ENCODE measurements at regions not wholly inside any gene's neighbourhood (a gene's known extent, or its start where the extent isn't known, plus 50 kb on each side); places are given as distances from the start of the nearest gene placed in this dataset.
"Not testable (repeated sequence)": the region's sequence is repeated elsewhere in the genome, so short reads cannot be mapped to it uniquely, and the experiment has no call there.

- Histone ChIP-seq H3K79me2 (ENCODE audit: insufficient read depth, low read length) (no peaks in the 10 kb centered on the region), H3K36me3 (ENCODE audit: insufficient read depth, low read length) (no peaks in the 10 kb centered on the region), H2AFZ (ENCODE audit: low read length) (no peak overlapping the region), H3K9ac (ENCODE audit: low read length) (no peak overlapping the region), H3K27ac (ENCODE audit: low read depth, low read length, poor library complexity, severe bottlenecking) (no peak overlapping the region), H3K4me1 (ENCODE audit: insufficient read depth, low read length, severe bottlenecking) (no peaks in the 10 kb centered on the region), H3K4me2 (ENCODE audit: low read length) (no peak overlapping the region), H3K9me3 (ENCODE audit: low read length) (no peaks in the 10 kb centered on the region), H4K20me1 (ENCODE audit: insufficient read depth, low read length) (no peaks in the 10 kb centered on the region), H3K27me3 (ENCODE audit: insufficient read depth, low read length) (no peaks in the 10 kb centered on the region), H3F3A (ENCODE audit: insufficient read depth, low read length) (no peaks in the 10 kb centered on the region), H3K4me3 (ENCODE audit: low read depth, low read length, poor library complexity, severe bottlenecking) (no peak overlapping the region), H3K9me2 (ENCODE audit: low read depth, low read length) (no peaks in the 10 kb centered on the region)
- TF ChIP-seq EZH2 (IDR thresholded peaks at IDR 0.05; ENCODE audit: borderline replicate concordance, low read length) (no peak), CTCF (IDR thresholded peaks at IDR 0.05; ENCODE audit: low read length) (no peak)
These were observed 225.9 kb downstream of the EMX2 start for GRCh38 chr10:117768333-117769042.

- H3K9ac ChIP-seq (ENCODE audit: low read length): no peak overlapping the region
- H3K4me3 ChIP-seq (ENCODE audit: low read depth, low read length, poor library complexity, severe bottlenecking): no peak overlapping the region
- H3K27ac ChIP-seq (ENCODE audit: low read depth, low read length, poor library complexity, severe bottlenecking): no peak overlapping the region
- no peaks in the 10 kb centered on the region for H4K20me1 ChIP-seq (ENCODE audit: insufficient read depth, low read length)
- no peaks in the 10 kb centered on the region for H3K9me2 ChIP-seq (ENCODE audit: low read depth, low read length)
- H3K79me2 ChIP-seq (ENCODE audit: insufficient read depth, low read length): no peaks in the 10 kb centered on the region
- H3K4me2 ChIP-seq (ENCODE audit: low read length): no peak overlapping the region
- no peak overlapping the region for H2AFZ ChIP-seq (ENCODE audit: low read length)
- TF ChIP-seq CTCF (IDR thresholded peaks at IDR 0.05; ENCODE audit: low read length): no peak
- no peak for TF ChIP-seq EZH2 (IDR thresholded peaks at IDR 0.05; ENCODE audit: borderline replicate concordance, low read length)
- no peaks in the 10 kb centered on the region for H3K27me3 ChIP-seq (ENCODE audit: insufficient read depth, low read length)
- no peaks in the 10 kb centered on the region for H3K36me3 ChIP-seq (ENCODE audit: insufficient read depth, low read length)
- H3K4me1 ChIP-seq (ENCODE audit: insufficient read depth, low read length, severe bottlenecking): no peaks in the 10 kb centered on the region
- H3F3A ChIP-seq (ENCODE audit: insufficient read depth, low read length): no peaks in the 10 kb centered on the region
- H3K9me3 ChIP-seq (ENCODE audit: low read length): no peaks in the 10 kb centered on the region
These were observed 233.0 kb downstream of the EMX2 start for GRCh38 chr10:117775526-117775925.

- H3K79me2 ChIP-seq (ENCODE audit: insufficient read depth, low read length); H3K4me3 ChIP-seq (ENCODE audit: low read depth, low read length, poor library complexity, severe bottlenecking); H2AFZ ChIP-seq (ENCODE audit: low read length); H3K9me3 ChIP-seq (ENCODE audit: low read length); H3K9me2 ChIP-seq (ENCODE audit: low read depth, low read length); H3K36me3 ChIP-seq (ENCODE audit: insufficient read depth, low read length); H3F3A ChIP-seq (ENCODE audit: insufficient read depth, low read length); H3K4me2 ChIP-seq (ENCODE audit: low read length); H3K9ac ChIP-seq (ENCODE audit: low read length); H3K27me3 ChIP-seq (ENCODE audit: insufficient read depth, low read length); H3K4me1 ChIP-seq (ENCODE audit: insufficient read depth, low read length, severe bottlenecking); H3K27ac ChIP-seq (ENCODE audit: low read depth, low read length, poor library complexity, severe bottlenecking); H4K20me1 ChIP-seq (ENCODE audit: insufficient read depth, low read length): not testable (repeated sequence)
These were observed 234.7 kb downstream of the EMX2 start for GRCh38 chr10:117777222-117777621.

- no peak overlapping the region for H3K27ac ChIP-seq (ENCODE audit: low read depth, low read length, poor library complexity, severe bottlenecking)
- no peaks in the 10 kb centered on the region for H3F3A ChIP-seq (ENCODE audit: insufficient read depth, low read length)
- no peak overlapping the region for H3K9ac ChIP-seq (ENCODE audit: low read length)
- no peaks in the 10 kb centered on the region for H3K36me3 ChIP-seq (ENCODE audit: insufficient read depth, low read length)
- H3K4me1 ChIP-seq (ENCODE audit: insufficient read depth, low read length, severe bottlenecking): no peaks in the 10 kb centered on the region
- no peaks in the 10 kb centered on the region for H4K20me1 ChIP-seq (ENCODE audit: insufficient read depth, low read length)
- TF ChIP-seq EZH2 (IDR thresholded peaks at IDR 0.05; ENCODE audit: borderline replicate concordance, low read length) (no peak), CTCF (IDR thresholded peaks at IDR 0.05; ENCODE audit: low read length) (no peak)
- H3K4me2 ChIP-seq (ENCODE audit: low read length): no peak overlapping the region
- H2AFZ ChIP-seq (ENCODE audit: low read length): no peak overlapping the region
- H3K9me2 ChIP-seq (ENCODE audit: low read depth, low read length): no peaks in the 10 kb centered on the region
- H3K79me2 ChIP-seq (ENCODE audit: insufficient read depth, low read length): no peaks in the 10 kb centered on the region
- H3K4me3 ChIP-seq (ENCODE audit: low read depth, low read length, poor library complexity, severe bottlenecking): no peak overlapping the region
- no peaks in the 10 kb centered on the region for H3K27me3 ChIP-seq (ENCODE audit: insufficient read depth, low read length)
- H3K9me3 ChIP-seq (ENCODE audit: low read length): no peaks in the 10 kb centered on the region
These were observed 235.7 kb downstream of the EMX2 start for GRCh38 chr10:117778241-117778640.

Measured in OCI-LY1 (cell line).